HG02759 (cell line): ENCODE measurements at regions not wholly inside any gene's neighbourhood (a gene's known extent, or its start where the extent isn't known, plus 50 kb on each side); places are given as distances from the start of the nearest gene placed in this dataset.
"Not testable (repeated sequence)": the region's sequence is repeated elsewhere in the genome, so short reads cannot be mapped to it uniquely, and the experiment has no call there.

ENCODE experiments used
- ATAC-seq: cut with Tn5 transposase; IDR thresholded peaks from one replicate; pipeline ENCODE4 v1.9.1; 2021; ENCODE audit warnings: mild to moderate bottlenecking, moderate library complexity; ENCODE audit not compliant: unreplicated experiment

GRCh38 chr16:65828296-65828695 lies 538.2 kb upstream of the CDH5 start:
- ATAC-seq, result no peak

GRCh38 chr16:65827231-65827630 lies 539.3 kb upstream of the CDH5 start:
- no peak for ATAC-seq

- no peak for ATAC-seq
These were observed 541.2 kb upstream of the CDH5 start for GRCh38 chr16:65825191-65825856.

- ATAC-seq, result no peak
These were observed 544.3 kb upstream of the CDH5 start for GRCh38 chr16:65822148-65822547.

- no peak for ATAC-seq
These were observed 547.2 kb upstream of the CDH5 start for GRCh38 chr16:65819136-65819898.

GRCh38 chr16:65817799-65818198 lies 548.7 kb upstream of the CDH5 start:
- ATAC-seq, result no peak

- no peak for ATAC-seq
These were observed 549.4 kb upstream of the CDH5 start for GRCh38 chr16:65817066-65817465.

- ATAC-seq, result no peak
These were observed 549.9 kb upstream of the CDH5 start for GRCh38 chr16:65816556-65816955.

- ATAC-seq, result no peak
These were observed 550.8 kb upstream of the CDH5 start for GRCh38 chr16:65815707-65816106.

GRCh38 chr16:65813879-65814278 lies 552.6 kb upstream of the CDH5 start:
- not testable (repeated sequence) for ATAC-seq

- no peak for ATAC-seq
These were observed 556.9 kb upstream of the CDH5 start for GRCh38 chr16:65809627-65810026.

GRCh38 chr16:65808790-65809189 lies 557.7 kb upstream of the CDH5 start:
- no peak for ATAC-seq

GRCh38 chr16:65807858-65808257 lies 558.6 kb upstream of the CDH5 start:
- ATAC-seq, result no peak

- not testable (repeated sequence) for ATAC-seq
These were observed 560.8 kb upstream of the CDH5 start for GRCh38 chr16:65805704-65806103.

GRCh38 chr16:65796481-65796880 lies 570.0 kb upstream of the CDH5 start:
- ATAC-seq, result no peak

- no peak for ATAC-seq
These were observed 571.5 kb upstream of the CDH5 start for GRCh38 chr16:65794973-65795372.

- ATAC-seq, result no peak
These were observed 572.7 kb upstream of the CDH5 start for GRCh38 chr16:65793781-65794180.

- ATAC-seq, result no peak
These were observed 575.7 kb upstream of the CDH5 start for GRCh38 chr16:65790768-65791167.

- no peak for ATAC-seq
These were observed 577.1 kb upstream of the CDH5 start for GRCh38 chr16:65789161-65789945.

GRCh38 chr16:65788434-65789140 lies 577.9 kb upstream of the CDH5 start:
- ATAC-seq, result no peak

- ATAC-seq, result no peak
These were observed 578.6 kb upstream of the CDH5 start for GRCh38 chr16:65787921-65788320.
